Gastroesophageal sphincter (tissue), 3 donors: ENCODE measurements at regions not wholly inside any gene's neighbourhood (a gene's known extent, or its start where the extent isn't known, plus 50 kb on each side); places are given as distances from the start of the nearest gene placed in this dataset.

Experiments
- POLR2A ChIP-seq, 2 donors: fragments of 450-650 bp; IDR thresholded peaks; one replicate each; pipeline ENCODE4 v1.6.1; 2017; ENCODE audit warnings: antibody characterized with exemption in 2 of 2, mild to moderate bottlenecking in 2 of 2, moderate library complexity in 1 of 2
- POLR2AphosphoS5 ChIP-seq: sonication (generic); formaldehyde crosslinking; IDR thresholded peaks from one replicate; pipeline ENCODE4 v1.6.1; 2017; ENCODE audit warnings: antibody characterized with exemption
- TF ChIP-seq, protein P1 (sequence below), 4 experiments: fragments of 200-600 bp in 2 of 4; fragments of 450-650 bp in 2 of 4; sonication (generic) in 1 of 4; IDR thresholded peaks; one replicate each; pipeline ENCODE4 v1.5.1; 2017 to 2019; ENCODE audit warnings: antibody characterized with exemption in 4 of 4, mild to moderate bottlenecking in 2 of 4, moderate library complexity in 2 of 4

- TF ChIP-seq, protein P1, sequence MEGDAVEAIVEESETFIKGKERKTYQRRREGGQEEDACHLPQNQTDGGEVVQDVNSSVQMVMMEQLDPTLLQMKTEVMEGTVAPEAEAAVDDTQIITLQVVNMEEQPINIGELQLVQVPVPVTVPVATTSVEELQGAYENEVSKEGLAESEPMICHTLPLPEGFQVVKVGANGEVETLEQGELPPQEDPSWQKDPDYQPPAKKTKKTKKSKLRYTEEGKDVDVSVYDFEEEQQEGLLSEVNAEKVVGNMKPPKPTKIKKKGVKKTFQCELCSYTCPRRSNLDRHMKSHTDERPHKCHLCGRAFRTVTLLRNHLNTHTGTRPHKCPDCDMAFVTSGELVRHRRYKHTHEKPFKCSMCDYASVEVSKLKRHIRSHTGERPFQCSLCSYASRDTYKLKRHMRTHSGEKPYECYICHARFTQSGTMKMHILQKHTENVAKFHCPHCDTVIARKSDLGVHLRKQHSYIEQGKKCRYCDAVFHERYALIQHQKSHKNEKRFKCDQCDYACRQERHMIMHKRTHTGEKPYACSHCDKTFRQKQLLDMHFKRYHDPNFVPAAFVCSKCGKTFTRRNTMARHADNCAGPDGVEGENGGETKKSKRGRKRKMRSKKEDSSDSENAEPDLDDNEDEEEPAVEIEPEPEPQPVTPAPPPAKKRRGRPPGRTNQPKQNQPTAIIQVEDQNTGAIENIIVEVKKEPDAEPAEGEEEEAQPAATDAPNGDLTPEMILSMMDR (IDR thresholded peaks at IDR 0.05), result no peak
- TF ChIP-seq POLR2AphosphoS5, result no peak
- no peak for TF ChIP-seq POLR2A (IDR thresholded peaks at IDR 0.05)
Measured at GRCh38 chr4:138567696-138568095, 325.5 kb upstream of the SLC7A11 start.
